ENCODE measurements at regions not wholly inside any gene's neighbourhood (a gene's known extent, or its start where the extent isn't known, plus 50 kb on each side); places are given as distances from the start of the nearest gene placed in this dataset.

DNA sequence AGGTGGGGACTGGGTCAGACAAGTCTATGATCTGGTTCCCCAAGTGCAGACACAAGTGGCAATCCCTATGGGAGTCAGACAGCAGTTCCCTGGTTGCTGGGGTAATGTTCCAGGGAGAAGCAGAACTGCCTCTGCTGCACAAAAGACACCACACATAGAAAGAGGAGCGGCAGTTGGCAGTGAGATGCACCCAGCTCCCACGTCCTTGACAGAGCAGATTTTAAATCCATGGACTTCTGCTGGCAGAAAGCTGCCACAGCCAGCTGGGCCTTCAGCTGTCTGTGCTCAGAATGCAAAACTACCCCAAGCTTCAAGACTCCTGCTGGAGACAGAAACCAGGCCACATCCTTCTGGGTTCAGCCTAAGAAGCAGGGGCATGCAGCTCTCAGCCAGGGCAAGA is 147.2 kb downstream of the ETAA1 start:
- Histone ChIP-seq H3K9me3 (0 out of 2 replicates have a peak, but pooled peaks cover 3% of the 10 kb centered on the region), H3K36me3 (ENCODE audit: control insufficient read depth, insufficient read depth, low read length) (no peaks in the 10 kb centered on the region), H3K4me1 (no peaks in the 10 kb centered on the region), H3K4me3 (ENCODE audit: low read depth, low read length) (no peak overlapping the region), H3K27me3 (replicated peaks; ENCODE audit: control insufficient read depth, insufficient read depth, low read length) (no peaks in the 10 kb centered on the region)
- POLR2A ChIA-PET = no interaction called here
- no peak for DNase-seq
- TF ChIP-seq, protein P1, sequence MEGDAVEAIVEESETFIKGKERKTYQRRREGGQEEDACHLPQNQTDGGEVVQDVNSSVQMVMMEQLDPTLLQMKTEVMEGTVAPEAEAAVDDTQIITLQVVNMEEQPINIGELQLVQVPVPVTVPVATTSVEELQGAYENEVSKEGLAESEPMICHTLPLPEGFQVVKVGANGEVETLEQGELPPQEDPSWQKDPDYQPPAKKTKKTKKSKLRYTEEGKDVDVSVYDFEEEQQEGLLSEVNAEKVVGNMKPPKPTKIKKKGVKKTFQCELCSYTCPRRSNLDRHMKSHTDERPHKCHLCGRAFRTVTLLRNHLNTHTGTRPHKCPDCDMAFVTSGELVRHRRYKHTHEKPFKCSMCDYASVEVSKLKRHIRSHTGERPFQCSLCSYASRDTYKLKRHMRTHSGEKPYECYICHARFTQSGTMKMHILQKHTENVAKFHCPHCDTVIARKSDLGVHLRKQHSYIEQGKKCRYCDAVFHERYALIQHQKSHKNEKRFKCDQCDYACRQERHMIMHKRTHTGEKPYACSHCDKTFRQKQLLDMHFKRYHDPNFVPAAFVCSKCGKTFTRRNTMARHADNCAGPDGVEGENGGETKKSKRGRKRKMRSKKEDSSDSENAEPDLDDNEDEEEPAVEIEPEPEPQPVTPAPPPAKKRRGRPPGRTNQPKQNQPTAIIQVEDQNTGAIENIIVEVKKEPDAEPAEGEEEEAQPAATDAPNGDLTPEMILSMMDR (IDR thresholded peaks at IDR 0.05; ENCODE audit: insufficient read depth in 1 of 2, low read depth in 1 of 2, low read length in 1 of 2, severe bottlenecking in 1 of 2, unreplicated experiment in 1 of 2) = no peak
- CTCF ChIA-PET = no interaction called here
- Mint-ChIP-seq H3K36me3 (ENCODE audit: insufficient read depth, unreplicated experiment) (no peaks in the 10 kb centered on the region), H3K27ac (ENCODE audit: unreplicated experiment) (no peak overlapping the region), H3K4me1 (ENCODE audit: low read depth, unreplicated experiment) (no peaks in the 10 kb centered on the region), H3K9me3 (ENCODE audit: unreplicated experiment) (peaks cover 6% of the 10 kb centered on the region), H3K27me3 (ENCODE audit: insufficient read depth, unreplicated experiment) (peaks cover 3% of the 10 kb centered on the region), H3K4me3 (ENCODE audit: unreplicated experiment) (no peak overlapping the region)
- intact Hi-C loops (cut with micrococcal nuclease; ENCODE audit: unreplicated experiment) = no loop called here
- BruUV-seq (replicated peaks) = no TSS peak

DNA sequence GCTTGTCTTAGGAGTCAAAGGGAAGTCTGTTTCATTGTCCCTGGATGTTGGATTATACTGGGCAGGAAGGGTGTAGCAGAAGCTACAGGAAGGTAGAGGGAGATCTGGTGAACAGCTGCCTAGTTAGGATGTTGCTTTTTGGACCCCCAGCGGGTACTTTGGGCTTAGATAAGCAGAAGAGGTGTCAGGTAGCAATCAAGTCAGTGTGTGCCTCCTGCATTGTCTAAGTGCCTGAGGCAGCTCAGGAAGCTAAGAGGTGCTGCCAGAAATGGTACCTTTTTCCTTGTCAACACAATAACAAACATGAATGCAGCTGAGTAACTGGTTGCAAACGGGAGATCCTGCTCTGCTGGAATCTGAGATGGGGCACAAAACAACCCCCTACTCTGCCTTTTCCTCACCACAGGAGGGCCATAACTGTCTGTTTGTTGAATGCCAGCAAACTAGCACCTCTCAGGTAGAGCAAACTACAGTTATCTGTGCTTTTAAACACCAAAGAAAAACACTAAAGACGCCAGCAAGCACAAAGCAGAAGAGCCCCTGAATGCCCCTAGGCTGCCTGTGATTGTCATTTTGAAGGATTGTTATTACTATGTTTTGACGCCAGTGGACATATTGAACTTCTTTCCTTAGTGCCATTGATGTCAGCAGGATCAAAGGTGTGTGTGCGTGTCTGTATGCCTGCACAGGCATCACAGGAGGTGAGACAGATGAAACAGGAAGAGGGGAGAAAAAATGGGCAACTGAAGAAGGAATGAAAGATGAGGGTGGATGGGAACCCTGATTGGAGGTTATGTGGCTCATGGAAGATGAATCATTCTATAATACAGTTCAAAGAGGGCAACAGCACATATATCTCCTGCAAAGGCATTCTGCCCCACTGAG is 151.4 kb downstream of the ETAA1 start:
- no peak for DNase-seq
- POLR2A ChIA-PET = no interaction called here

DNA sequence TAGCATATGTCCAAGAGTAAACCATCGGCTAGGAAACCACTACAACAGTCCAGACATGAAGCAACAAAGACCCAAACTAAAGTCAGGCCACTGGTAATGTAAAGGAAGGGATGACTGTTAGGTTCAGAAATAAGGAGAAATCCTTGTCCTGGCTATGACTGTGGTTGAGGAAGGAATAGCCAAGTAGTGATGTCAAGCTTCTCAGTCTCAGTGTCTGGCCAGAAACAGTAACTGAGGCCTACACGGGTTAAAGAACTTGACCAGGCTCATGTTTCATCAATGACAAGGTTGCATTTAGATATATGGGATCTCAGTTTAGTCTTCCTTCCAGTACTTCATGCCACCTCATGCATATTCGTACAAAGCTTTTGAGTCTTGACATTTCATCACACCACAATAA is 162.0 kb downstream of the ETAA1 start:
- H3K27ac Mint-ChIP-seq (ENCODE audit: unreplicated experiment) = no peak overlapping the region
- ChIA-PET CTCF (no interaction called here), POLR2A (no interaction called here)
- DNase-seq = no peak
- H3K4me1 Mint-ChIP-seq (ENCODE audit: low read depth, unreplicated experiment) = peaks cover 5% of the 10 kb centered on the region
- Histone ChIP-seq H3K4me3 (ENCODE audit: low read depth, low read length) (no peak overlapping the region), H3K9me3 (no peaks in the 10 kb centered on the region), H3K4me1 (0 out of 2 replicates have a peak, but pooled peaks cover 3% of the 10 kb centered on the region), H3K36me3 (ENCODE audit: control insufficient read depth, insufficient read depth, low read length) (no peaks in the 10 kb centered on the region), H3K27me3 (replicated peaks; ENCODE audit: control insufficient read depth, insufficient read depth, low read length) (no peaks in the 10 kb centered on the region)
- no peak overlapping the region for H3K4me3 Mint-ChIP-seq (ENCODE audit: unreplicated experiment)
- peaks cover 2% of the 10 kb centered on the region for H3K27me3 Mint-ChIP-seq (ENCODE audit: insufficient read depth, unreplicated experiment)
- BruUV-seq (replicated peaks) = no TSS peak
- no peaks in the 10 kb centered on the region for H3K36me3 Mint-ChIP-seq (ENCODE audit: insufficient read depth, unreplicated experiment)
- intact Hi-C loops (cut with micrococcal nuclease; ENCODE audit: unreplicated experiment) = no loop called here
- H3K9me3 Mint-ChIP-seq (ENCODE audit: unreplicated experiment) = no peaks in the 10 kb centered on the region
- TF ChIP-seq, protein P1 (IDR thresholded peaks at IDR 0.05; ENCODE audit: insufficient read depth in 1 of 2, low read depth in 1 of 2, low read length in 1 of 2, severe bottlenecking in 1 of 2, unreplicated experiment in 1 of 2) = no peak

More for the DNA sequence above, 151.4 kb downstream of the ETAA1 start:
- Mint-ChIP-seq H3K27me3 (ENCODE audit: insufficient read depth, unreplicated experiment) (peaks cover 3% of the 10 kb centered on the region), H3K9me3 (ENCODE audit: unreplicated experiment) (no peaks in the 10 kb centered on the region), H3K4me3 (ENCODE audit: unreplicated experiment) (no peak overlapping the region), H3K36me3 (ENCODE audit: insufficient read depth, unreplicated experiment) (no peaks in the 10 kb centered on the region), H3K4me1 (ENCODE audit: low read depth, unreplicated experiment) (no peaks in the 10 kb centered on the region), H3K27ac (ENCODE audit: unreplicated experiment) (no peak overlapping the region)
- BruUV-seq (replicated peaks) = no TSS peak
- CTCF ChIA-PET = no interaction called here
- intact Hi-C loops (cut with micrococcal nuclease; ENCODE audit: unreplicated experiment) = no loop called here
- Histone ChIP-seq H3K4me1 (no peaks in the 10 kb centered on the region), H3K4me3 (ENCODE audit: low read depth, low read length) (no peak overlapping the region), H3K9me3 (no peaks in the 10 kb centered on the region), H3K27me3 (replicated peaks; ENCODE audit: control insufficient read depth, insufficient read depth, low read length) (no peaks in the 10 kb centered on the region), H3K36me3 (ENCODE audit: control insufficient read depth, insufficient read depth, low read length) (no peaks in the 10 kb centered on the region)
- TF ChIP-seq, protein P1 (IDR thresholded peaks at IDR 0.05; ENCODE audit: insufficient read depth in 1 of 2, low read depth in 1 of 2, low read length in 1 of 2, severe bottlenecking in 1 of 2, unreplicated experiment in 1 of 2) = no peak
